Panc1 (cell line): ENCODE measurements at regions not wholly inside any gene's neighbourhood (a gene's known extent, or its start where the extent isn't known, plus 50 kb on each side); places are given as distances from the start of the nearest gene placed in this dataset.

Experiments used
- ATAC-seq: fragments of 200-7000 bp; cut with Tn5 transposase; 2 replicates; pipeline ENCODE4 v1.9.1; 2020; ENCODE audit warnings: mild to moderate bottlenecking, moderate library complexity
- BruUV-seq: library from RNA; stranded (reverse); fragments of 400-500 nt; replicated peaks from 2 replicates; lab custom pipeline; 2021; lab: Mats Ljungman, UMichigan
- CTCF ChIA-PET: fragments of 300-600 bp; sonication (Branson Sonifier 250); formaldehyde crosslinking; loops from one replicate; lab custom pipeline; 2022; ENCODE audit warnings: antibody characterized with exemption; lab: Charles Lee
- POLR2A ChIA-PET: fragments of 300-600 bp; sonication (Branson Sonifier 250); formaldehyde crosslinking; loops from one replicate; lab custom pipeline; 2022; ENCODE audit warnings: antibody characterized with exemption; lab: Charles Lee
- DNase-seq: peaks from one replicate; pipeline ENCODE4 v3.0.0-alpha.2; 2010; ENCODE audit warnings: low read depth, low spot score
- H3K27ac ChIP-seq: 2 replicates; pipeline ENCODE4 v1.5.1; 2011; ENCODE audit warnings: mild to moderate bottlenecking, low read length, inconsistent platforms
- H3K27me3 ChIP-seq: fragments of 200-500 bp; sonication (Bioruptor generic); 2 replicates; pipeline ENCODE4 v1.6.0; 2014; ENCODE audit warnings: low read length, inconsistent platforms; ENCODE audit not compliant: control insufficient read depth, insufficient read depth
- H3K36me3 ChIP-seq: fragments of 200-500 bp; sonication (Bioruptor generic); 2 replicates; pipeline ENCODE4 v1.5.1; 2014; ENCODE audit warnings: inconsistent platforms, mild to moderate bottlenecking, low read length, moderate library complexity; ENCODE audit not compliant: control insufficient read depth, insufficient read depth
- H3K4me1 ChIP-seq: 2 replicates; pipeline ENCODE4 v1.5.1; 2011; ENCODE audit warnings: inconsistent platforms, mild to moderate bottlenecking, low read length, moderate library complexity; ENCODE audit not compliant: control insufficient read depth, insufficient read depth
- H3K4me3 ChIP-seq, 2 experiments: 2 replicates each; pipeline ENCODE4 v1.5.1; 2011 to 2012; ENCODE audit warnings: low read depth in 2 of 2, low read length in 2 of 2, mild to moderate bottlenecking in 2 of 2, inconsistent platforms in 1 of 2, moderate library complexity in 1 of 2
- H3K9me3 ChIP-seq: fragments of 200-500 bp; sonication (Bioruptor generic); 2 replicates; pipeline ENCODE4 v1.5.1; 2014; ENCODE audit warnings: low read depth, mild to moderate bottlenecking, inconsistent platforms, low read length, moderate library complexity; ENCODE audit not compliant: control insufficient read depth, insufficient read depth
- POLR2AphosphoS5 ChIP-seq: IDR thresholded peaks from 2 replicates; pipeline ENCODE4 v1.6.1; 2012; ENCODE audit warnings: mild to moderate bottlenecking, low read depth, low read length, moderate library complexity
- SIN3A ChIP-seq: IDR thresholded peaks from 2 replicates; pipeline ENCODE4 v1.6.1; 2012; ENCODE audit warnings: low read depth, mild to moderate bottlenecking, low read length, moderate library complexity, borderline replicate concordance; ENCODE audit not compliant: insufficient read depth
- TCF7L2 ChIP-seq: IDR thresholded peaks from 2 replicates; pipeline ENCODE4 v1.6.1; 2011; ENCODE audit warnings: mild to moderate bottlenecking, low read depth, low read length, inconsistent platforms
- in situ Hi-C: cut with HindIII; loops from 2 replicates; pipeline ENCODE4 v1.10.0; 2016; ENCODE audit warnings: low sequenced_read_pairs, low pct_unique_long_range_greater_than_20kb
- intact Hi-C: fragments of 100-400 bp; cut with micrococcal nuclease; formaldehyde crosslinking; loops from one replicate; pipeline ENCODE4 v1.10.0; 2022; ENCODE audit not compliant: unreplicated experiment
- TF ChIP-seq, protein P1 (sequence below), 2 experiments: IDR thresholded peaks; 2 replicates each; pipeline ENCODE4 v1.6.1; 2011 to 2012; ENCODE audit warnings: low read depth in 2 of 2, control low read depth in 1 of 2, low read length in 1 of 2, mild to moderate bottlenecking in 1 of 2, moderate library complexity in 1 of 2; ENCODE audit not compliant: insufficient read depth in 1 of 2
- TF ChIP-seq, protein P2 (sequence below): fragments of 450-650 bp; IDR thresholded peaks from 2 replicates; pipeline ENCODE4 v1.5.1; 2017; ENCODE audit warnings: mild to moderate bottlenecking

DNA sequence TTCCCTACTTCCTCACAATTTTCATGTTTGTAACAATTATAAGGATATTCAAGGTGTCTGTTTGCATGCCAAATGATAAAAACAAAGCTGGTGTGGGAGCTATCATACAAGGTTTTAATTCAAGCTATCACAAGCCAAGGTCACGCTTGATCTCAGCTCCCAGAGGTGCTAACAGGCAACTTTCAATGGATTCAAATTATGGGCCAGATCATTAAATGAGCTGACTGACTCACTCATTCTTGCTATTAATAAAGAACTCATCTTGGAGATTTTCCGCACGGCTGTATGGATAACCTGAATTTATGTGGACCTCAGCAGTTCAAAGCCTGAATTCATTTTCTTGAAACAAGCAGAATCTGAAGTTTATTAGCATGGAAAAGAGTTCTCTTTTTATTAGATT, 267.3 kb upstream of the CDH6 start:
- Histone ChIP-seq H3K27ac (no peak overlapping the region), H3K4me3 (no peak overlapping the region), H3K9me3 (no peaks in the 10 kb centered on the region), H3K36me3 (no peaks in the 10 kb centered on the region), H3K4me1 (no peaks in the 10 kb centered on the region), H3K27me3 (no peaks in the 10 kb centered on the region; the same call in 1 of the 2 replicates)
- TF ChIP-seq, protein P1, sequence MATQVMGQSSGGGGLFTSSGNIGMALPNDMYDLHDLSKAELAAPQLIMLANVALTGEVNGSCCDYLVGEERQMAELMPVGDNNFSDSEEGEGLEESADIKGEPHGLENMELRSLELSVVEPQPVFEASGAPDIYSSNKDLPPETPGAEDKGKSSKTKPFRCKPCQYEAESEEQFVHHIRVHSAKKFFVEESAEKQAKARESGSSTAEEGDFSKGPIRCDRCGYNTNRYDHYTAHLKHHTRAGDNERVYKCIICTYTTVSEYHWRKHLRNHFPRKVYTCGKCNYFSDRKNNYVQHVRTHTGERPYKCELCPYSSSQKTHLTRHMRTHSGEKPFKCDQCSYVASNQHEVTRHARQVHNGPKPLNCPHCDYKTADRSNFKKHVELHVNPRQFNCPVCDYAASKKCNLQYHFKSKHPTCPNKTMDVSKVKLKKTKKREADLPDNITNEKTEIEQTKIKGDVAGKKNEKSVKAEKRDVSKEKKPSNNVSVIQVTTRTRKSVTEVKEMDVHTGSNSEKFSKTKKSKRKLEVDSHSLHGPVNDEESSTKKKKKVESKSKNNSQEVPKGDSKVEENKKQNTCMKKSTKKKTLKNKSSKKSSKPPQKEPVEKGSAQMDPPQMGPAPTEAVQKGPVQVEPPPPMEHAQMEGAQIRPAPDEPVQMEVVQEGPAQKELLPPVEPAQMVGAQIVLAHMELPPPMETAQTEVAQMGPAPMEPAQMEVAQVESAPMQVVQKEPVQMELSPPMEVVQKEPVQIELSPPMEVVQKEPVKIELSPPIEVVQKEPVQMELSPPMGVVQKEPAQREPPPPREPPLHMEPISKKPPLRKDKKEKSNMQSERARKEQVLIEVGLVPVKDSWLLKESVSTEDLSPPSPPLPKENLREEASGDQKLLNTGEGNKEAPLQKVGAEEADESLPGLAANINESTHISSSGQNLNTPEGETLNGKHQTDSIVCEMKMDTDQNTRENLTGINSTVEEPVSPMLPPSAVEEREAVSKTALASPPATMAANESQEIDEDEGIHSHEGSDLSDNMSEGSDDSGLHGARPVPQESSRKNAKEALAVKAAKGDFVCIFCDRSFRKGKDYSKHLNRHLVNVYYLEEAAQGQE (IDR thresholded peaks at IDR 0.05; ENCODE audit: insufficient read depth in 1 of 2, low read depth in 2 of 2, low read length in 1 of 2), result no peak
- no peak for TF ChIP-seq SIN3A
- TF ChIP-seq, protein P2, sequence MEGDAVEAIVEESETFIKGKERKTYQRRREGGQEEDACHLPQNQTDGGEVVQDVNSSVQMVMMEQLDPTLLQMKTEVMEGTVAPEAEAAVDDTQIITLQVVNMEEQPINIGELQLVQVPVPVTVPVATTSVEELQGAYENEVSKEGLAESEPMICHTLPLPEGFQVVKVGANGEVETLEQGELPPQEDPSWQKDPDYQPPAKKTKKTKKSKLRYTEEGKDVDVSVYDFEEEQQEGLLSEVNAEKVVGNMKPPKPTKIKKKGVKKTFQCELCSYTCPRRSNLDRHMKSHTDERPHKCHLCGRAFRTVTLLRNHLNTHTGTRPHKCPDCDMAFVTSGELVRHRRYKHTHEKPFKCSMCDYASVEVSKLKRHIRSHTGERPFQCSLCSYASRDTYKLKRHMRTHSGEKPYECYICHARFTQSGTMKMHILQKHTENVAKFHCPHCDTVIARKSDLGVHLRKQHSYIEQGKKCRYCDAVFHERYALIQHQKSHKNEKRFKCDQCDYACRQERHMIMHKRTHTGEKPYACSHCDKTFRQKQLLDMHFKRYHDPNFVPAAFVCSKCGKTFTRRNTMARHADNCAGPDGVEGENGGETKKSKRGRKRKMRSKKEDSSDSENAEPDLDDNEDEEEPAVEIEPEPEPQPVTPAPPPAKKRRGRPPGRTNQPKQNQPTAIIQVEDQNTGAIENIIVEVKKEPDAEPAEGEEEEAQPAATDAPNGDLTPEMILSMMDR, result no peak
- TF ChIP-seq TCF7L2, result no peak
- TF ChIP-seq POLR2AphosphoS5, result no peak
- intact Hi-C loops (no loop called here), in situ Hi-C loops (no loop called here)
- ATAC-seq (no peak), DNase-seq (no peak)
- no TSS peak for BruUV-seq
- ChIA-PET CTCF (no interaction called here), POLR2A (no interaction called here)

DNA sequence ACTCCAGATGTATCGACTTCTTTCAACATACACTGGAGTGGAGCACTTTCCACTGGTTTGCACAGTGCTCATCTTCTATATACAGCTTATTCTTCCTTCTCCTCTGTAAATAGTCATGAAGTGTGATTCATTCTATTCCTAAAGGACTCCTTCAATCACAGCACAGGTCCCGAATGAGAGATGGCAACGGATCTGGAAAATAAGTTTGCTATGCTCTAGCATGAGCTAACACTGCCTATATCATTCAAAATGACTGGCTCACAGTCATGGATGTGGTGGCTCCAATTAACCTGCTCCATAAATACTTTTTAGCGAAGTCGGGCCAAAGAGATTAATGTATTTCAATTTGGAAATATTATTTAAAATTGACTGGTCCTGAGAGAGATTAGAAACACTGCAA, 272.1 kb upstream of the CDH6 start:
- ChIA-PET POLR2A (no interaction called here), CTCF (interaction anchor here (0.6 kb wide), 1 partner anchor 231 kb away, joined by 6 read pairs; no protein-coding TSS in a partner anchor)
- BruUV-seq, result no TSS peak
- Histone ChIP-seq H3K27me3 (no peaks in the 10 kb centered on the region; the same call in 1 of the 2 replicates), H3K9me3 (no peaks in the 10 kb centered on the region), H3K27ac (no peak overlapping the region), H3K4me3 (no peak overlapping the region), H3K4me1 (no peaks in the 10 kb centered on the region), H3K36me3 (no peaks in the 10 kb centered on the region)
- DNase-seq (no peak), ATAC-seq (no peak)
- intact Hi-C loops, result no loop called here
- no peak for TF ChIP-seq TCF7L2
- TF ChIP-seq POLR2AphosphoS5, result no peak
- TF ChIP-seq SIN3A, result no peak
- TF ChIP-seq, protein P2, result no peak
- TF ChIP-seq, protein P1 (IDR thresholded peaks at IDR 0.05; ENCODE audit: insufficient read depth in 1 of 2, low read depth in 2 of 2, low read length in 1 of 2), result no peak
- in situ Hi-C loops, result no loop called here
